G401 (cell line): ENCODE measurements at regions not wholly inside any gene's neighbourhood (a gene's known extent, or its start where the extent isn't known, plus 50 kb on each side); places are given as distances from the start of the nearest gene placed in this dataset.
"Not testable (repeated sequence)": the region's sequence is repeated elsewhere in the genome, so short reads cannot be mapped to it uniquely, and the experiment has no call there.

Experiments used
- DNase-seq: peaks from one replicate; pipeline ENCODE4 v3.0.0-alpha.2; 2015; ENCODE audit warnings: low spot score
- in situ Hi-C: cut with HindIII; loops from 2 replicates; pipeline ENCODE4 v1.10.0; 2016; ENCODE audit warnings: low sequenced_read_pairs, mixed read lengths

DNA sequence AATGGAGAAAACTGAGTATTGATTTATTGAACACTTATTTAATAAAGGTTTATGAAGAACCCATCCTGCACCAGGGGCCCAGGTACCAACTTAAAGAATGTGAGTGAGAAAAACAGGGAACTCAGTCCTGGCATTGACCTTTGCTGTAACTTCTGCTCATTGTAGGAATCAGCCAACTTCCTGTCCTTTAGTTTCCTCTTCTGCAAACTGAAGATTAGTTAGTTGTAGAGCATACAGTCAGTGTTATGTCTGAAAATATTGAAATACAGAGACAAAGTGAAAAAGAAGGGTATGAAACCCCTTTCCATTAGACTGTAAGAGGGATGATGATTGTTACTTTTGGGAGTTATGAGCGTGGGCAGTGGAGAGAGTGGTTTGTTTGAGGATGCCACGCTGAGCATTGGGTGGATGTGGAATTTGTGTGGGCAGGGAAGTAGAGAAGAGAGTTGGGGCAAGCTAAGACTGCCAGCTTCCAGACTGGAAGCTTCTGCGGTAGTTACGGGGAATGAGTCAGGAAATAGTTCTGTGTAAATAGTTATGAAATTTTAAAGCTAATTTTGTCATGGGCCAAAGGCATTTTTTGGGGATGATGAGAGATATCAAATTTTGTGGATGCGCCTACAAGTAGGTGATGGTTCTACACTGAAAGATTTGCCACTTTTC is 89.2 kb downstream of the GPR88 start:
- in situ Hi-C loops: no loop called here
- no peak for DNase-seq

DNA sequence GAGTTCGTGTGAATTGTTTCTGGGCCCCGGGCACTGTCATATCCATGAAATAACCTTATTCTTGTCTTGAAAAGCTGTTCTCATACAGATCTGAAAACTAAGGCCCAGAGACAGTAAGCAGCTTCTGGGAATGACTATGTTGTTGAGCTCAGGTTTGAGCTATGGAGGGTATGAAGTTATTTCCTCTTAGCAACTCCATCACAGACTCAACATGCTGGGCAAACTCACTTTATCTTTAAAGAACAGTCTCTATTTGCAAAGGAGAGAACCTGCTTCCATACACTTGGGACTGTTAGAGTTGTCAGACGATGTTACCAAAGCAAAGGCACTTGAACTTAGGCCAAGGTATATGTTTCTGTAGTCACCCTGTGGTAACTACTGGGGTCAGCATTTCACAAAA is 90.0 kb downstream of the GPR88 start:
- in situ Hi-C loops: no loop called here
- DNase-seq: no peak

DNA sequence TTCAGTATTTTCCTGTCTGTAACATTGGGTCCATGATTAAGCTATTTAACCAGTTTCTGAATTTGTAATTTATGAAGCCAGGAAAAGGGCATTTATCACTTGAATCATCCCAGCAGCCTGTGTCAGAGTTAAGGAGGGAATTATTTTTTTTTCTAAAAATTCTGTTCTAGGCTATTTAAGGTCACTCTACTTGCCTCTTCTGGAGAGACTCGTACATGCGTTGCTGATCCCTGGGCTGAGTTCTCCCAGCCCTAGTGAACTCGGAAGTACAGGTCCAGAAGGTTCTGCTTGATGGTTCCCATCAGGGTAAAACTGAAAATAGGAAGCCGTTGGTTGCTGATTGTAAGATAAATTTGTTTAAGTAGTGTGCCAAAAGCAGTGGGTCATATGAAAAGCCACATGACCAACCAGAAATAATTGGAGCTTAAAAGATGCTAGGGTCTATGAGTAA is 90.7 kb downstream of the GPR88 start:
- no peak for DNase-seq
- in situ Hi-C loops: no loop called here

DNA sequence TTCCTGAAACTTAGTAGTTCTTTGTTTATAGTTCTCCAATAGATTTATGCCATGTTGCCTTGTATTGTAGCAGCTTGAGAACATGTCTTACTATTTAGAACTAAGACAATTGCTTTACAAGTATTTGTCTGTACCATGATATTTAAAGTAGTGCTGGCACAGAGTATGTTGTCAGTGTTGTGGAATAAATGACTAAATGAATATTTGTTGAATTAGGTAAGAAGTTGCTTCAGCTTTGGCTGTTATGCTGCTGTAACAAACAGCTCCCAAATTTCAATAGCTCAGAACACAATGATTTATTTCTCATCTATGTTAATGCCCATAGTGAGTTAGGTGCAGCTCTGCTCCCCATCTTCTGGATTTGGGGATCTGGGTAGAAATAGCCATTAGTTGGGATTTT is 90.2 kb upstream of the VCAM1 start:
- no peak for DNase-seq
- in situ Hi-C loops: no loop called here

DNA sequence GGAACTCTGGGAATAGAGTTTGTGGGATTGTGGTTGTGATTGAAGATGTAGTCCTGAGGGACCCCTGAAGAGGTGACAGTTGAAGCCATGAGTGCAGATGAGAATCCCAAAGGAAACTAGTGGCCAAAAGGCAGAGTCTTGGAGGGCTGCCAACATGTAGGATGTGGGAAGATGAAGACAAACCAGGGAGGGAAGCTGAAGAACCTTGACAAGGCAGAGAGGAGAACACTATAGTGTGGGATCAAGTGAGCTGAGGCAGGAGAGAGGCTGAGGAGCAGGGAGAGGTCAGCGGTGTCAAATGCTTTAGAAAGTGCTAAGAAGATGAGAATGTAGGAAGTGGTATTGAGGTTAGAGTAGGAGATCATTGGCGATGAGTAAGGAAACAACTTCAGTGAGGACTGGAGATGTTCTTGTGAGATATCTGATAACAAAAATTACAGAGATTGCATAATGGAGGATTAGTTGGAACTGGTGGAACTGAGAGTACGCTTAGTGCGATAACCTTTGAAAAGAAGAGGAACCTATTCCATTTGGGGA is 88.5 kb upstream of the VCAM1 start:
- in situ Hi-C loops: no loop called here
- no peak for DNase-seq

DNA sequence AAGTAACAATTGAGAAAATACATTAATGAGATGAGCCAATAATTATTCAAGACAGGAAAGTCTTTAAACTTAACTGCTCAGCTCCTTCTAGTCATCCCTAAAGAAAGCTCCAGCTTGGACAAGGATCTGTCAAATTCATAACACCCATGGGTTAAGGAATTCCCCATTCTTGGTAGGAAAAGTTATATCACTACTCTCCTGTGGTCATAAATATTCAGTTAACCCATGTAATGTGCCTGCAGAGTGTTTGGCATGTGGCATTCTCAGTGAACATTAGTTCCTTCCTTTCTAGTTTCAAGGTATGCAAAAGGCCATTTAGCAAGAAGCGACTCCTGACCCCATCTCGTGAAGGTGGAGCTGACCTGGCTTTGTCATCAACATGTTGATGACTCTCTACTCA is 76.7 kb upstream of the VCAM1 start:
- in situ Hi-C loops: no loop called here
- DNase-seq: no peak

DNA sequence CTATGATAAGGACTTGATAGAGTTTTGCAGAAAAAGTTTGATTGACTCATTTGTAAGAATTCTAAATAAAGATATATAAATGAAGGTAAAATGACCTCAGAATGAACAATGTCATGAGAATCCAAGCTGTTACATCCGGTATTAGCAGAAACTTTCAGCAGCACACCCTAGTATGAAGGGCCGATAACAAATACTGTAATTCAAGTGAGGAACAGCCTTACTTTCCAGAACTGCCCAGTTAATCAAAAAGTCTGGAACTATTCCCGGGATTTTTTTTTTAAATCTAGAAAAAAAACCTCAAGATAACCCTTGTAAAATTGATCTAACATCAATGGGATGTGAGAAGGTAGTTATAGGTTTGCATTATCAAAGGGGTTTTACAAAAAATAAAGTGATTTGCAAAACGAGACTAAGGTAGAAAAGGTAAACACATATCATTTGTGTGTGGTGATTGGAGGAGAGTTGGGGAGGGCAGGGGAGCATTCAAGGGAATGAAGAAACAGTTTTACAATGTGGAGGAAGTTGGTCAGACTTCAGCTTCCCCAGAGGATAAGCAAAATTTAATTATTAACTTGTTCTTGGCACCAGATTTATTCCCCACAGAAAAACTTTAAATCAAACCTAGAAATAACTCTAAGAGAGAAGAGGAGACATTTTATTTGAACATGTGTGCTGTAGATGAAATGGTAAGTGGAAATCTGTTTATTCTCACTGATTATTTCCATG is 75.9 kb upstream of the VCAM1 start:
- no peak for DNase-seq
- in situ Hi-C loops: no loop called here

DNA sequence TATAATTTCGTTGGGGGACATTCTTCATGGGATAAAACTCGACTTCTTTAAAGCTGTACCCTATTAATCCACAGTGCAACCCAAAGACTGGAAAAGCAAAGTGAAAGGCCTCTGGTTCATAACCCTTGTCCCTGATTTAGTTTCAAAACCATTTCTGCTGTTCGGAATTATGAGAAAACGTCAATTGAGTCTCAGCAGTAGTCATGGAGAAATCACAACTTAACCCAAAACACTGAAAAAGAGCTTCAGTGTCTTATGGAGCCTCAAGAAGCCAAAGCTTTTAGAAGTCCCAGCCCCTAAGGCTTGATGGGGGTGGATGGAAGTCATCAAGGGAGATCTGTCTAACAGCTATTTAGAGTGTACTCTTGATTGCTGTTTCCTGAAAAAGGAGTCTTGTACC is 73.5 kb upstream of the VCAM1 start:
- in situ Hi-C loops: no loop called here

DNA sequence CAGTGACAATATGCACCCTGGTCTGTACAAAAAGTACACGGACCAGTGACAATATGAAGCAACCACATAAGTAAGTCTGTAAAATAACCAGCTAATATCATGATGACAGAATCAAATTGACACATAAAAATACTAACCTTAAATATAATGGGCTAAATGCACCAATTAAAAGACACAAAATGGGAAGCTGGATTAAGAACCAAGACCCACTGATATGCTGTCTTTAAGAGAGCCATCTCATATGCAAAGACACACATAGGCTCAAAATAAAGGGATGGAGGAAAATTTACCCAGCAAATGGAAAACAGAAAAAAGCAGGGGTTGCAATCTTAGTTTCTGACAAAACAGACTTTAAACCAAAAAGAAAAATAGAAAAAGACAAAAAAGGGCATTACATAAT is 70.4 kb upstream of the VCAM1 start:
- in situ Hi-C loops: no loop called here
- DNase-seq: no peak

More for the DNA sequence above, 73.5 kb upstream of the VCAM1 start:
- no peak for DNase-seq

DNA sequence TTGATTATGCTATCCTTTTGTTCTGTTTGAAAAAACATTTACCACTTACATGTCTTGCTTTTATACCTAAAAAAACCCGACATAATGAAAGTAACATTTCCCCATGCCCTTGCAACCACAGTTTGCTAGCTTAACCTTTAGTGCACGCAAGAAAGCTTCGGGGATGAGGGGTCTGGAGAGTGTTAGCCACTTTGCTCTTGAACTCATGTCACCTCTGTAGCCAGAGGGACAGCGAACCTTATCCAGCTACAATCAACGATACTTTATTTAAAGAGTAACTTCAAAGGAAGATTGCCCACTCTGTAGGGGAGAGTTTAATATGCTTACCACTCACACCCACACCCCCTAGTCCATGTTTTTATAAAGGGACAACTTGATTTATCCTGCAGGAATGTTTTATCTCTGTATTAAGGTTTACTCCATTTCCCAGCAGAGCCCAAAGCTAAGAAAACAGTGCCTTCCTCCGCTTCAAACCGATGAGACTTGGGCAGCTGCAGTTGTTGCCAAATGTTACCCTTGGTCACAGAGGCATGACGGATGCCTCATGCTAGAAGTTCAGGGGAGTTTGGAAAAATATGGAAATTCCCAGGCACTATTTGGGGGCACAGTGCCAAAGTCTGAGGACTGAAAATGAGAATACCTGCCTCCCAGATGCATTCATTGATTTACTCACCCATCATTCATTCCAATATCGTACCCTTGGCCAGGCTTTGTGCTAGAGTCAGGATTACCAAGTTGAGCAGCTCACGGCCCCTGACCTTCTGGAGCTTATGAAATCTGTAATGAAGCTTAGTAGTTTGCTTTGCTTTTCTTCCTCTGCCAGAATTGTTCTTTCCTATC is 61.4 kb upstream of the VCAM1 start:
- no peak for DNase-seq
- in situ Hi-C loops: no loop called here

DNA sequence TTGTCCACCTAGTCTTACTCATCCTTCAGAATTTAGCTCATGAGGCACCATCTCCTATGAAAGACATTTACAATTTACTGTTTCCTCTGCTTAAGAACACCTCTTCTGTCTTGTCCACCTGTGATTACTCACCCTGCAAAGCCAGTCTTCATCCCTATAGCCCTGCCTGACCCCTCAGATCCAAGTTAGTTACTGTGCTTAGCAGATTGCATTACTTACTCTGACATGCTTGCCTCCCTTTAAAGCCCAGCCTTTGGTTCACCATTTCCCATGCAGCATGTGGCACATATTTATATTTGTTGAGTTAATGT is 60.9 kb upstream of the VCAM1 start:
- in situ Hi-C loops: no loop called here

DNA sequence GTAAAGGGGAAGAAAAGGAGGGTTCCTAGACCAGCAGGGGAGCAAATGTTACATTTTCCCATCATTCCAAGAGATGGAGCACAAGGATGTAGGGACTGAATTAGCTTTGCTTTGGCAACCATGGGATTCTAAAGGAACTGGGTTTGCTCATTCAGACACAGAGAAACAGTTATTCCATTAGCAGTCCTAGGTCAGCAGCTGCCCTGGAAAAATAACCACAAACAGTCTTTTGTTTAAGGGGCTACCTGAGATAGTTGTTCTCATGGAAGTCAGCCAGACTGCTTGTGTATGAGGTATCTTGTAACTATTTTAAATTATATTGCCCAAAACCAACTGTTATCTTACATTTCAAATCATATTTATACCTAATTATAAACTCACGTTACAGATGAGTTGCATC is 58.4 kb upstream of the VCAM1 start:
- in situ Hi-C loops: no loop called here
- no peak for DNase-seq

More for the DNA sequence above, 60.9 kb upstream of the VCAM1 start:
- no peak for DNase-seq

DNA sequence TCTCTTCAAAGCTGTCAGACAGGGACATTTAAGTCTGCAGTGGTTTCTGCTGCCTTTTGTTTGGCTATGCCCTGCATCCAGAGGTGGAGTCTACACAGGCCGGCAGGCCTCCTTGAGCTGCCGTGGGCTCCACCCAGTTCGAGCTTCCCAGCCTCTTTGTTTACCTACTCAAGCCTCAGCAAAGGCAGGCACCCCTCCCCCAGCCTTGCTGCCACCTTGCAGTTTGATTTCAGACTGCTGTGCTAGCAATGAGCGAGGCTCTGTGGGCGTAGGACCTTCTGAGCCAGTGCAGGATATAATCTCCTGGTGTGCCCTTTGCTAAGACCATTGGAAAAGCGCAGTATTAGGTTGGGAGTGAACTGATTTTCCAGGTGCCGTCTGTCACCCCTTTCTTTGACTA is 51.0 kb upstream of the VCAM1 start:
- DNase-seq, in situ Hi-C loops: not testable (repeated sequence)
